ENCODE measurements at regions not wholly inside any gene's neighbourhood (a gene's known extent, or its start where the extent isn't known, plus 50 kb on each side); places are given as distances from the start of the nearest gene placed in this dataset.

- TF ChIP-seq EGR1 (IDR thresholded peaks at IDR 0.05; ENCODE audit: low read depth in 2 of 2), result no peak
- TF ChIP-seq, protein P1, sequence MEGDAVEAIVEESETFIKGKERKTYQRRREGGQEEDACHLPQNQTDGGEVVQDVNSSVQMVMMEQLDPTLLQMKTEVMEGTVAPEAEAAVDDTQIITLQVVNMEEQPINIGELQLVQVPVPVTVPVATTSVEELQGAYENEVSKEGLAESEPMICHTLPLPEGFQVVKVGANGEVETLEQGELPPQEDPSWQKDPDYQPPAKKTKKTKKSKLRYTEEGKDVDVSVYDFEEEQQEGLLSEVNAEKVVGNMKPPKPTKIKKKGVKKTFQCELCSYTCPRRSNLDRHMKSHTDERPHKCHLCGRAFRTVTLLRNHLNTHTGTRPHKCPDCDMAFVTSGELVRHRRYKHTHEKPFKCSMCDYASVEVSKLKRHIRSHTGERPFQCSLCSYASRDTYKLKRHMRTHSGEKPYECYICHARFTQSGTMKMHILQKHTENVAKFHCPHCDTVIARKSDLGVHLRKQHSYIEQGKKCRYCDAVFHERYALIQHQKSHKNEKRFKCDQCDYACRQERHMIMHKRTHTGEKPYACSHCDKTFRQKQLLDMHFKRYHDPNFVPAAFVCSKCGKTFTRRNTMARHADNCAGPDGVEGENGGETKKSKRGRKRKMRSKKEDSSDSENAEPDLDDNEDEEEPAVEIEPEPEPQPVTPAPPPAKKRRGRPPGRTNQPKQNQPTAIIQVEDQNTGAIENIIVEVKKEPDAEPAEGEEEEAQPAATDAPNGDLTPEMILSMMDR (IDR thresholded peaks at IDR 0.05; ENCODE audit: low read depth, low read length, missing input control), result no peak
- TF ChIP-seq GABPA (IDR thresholded peaks at IDR 0.05 in 1 of 2, conservative IDR thresholded peaks at IDR 0.05 in 1 of 2), result no peak
These were observed 160.2 kb downstream of the DAD1 start for GRCh38 chr14:22428700-22429291.

All from liver (tissue), 3 donors.